SK-N-SH (cell line): ENCODE measurements at regions not wholly inside any gene's neighbourhood (a gene's known extent, or its start where the extent isn't known, plus 50 kb on each side); places are given as distances from the start of the nearest gene placed in this dataset.

Experiments
- CTCF ChIA-PET: fragments of 300-600, 350-600 bp; formaldehyde crosslinking; extraction: SDS; loops from one replicate; lab custom pipeline; 2021; lab: Yijun Ruan, JAX
- POLR2A ChIA-PET: fragments of 350-600 bp; sonication (Branson Sonifier 250); formaldehyde crosslinking; extraction: SDS; loops from one replicate; lab custom pipeline; 2020; ENCODE audit warnings: antibody characterized with exemption, inconsistent platforms; lab: Yijun Ruan, JAX
- DNase-seq: peaks from one replicate; pipeline ENCODE4 v3.0.0; 2012
- H2AFZ ChIP-seq: fragments of 200-600 bp; sonication (generic); 2 replicates; pipeline ENCODE4 v1.8.1; 2016; ENCODE audit warnings: antibody characterized with exemption, mild to moderate bottlenecking, low read depth
- H3F3A ChIP-seq: fragments of 200-600 bp; sonication (generic); replicated peaks from 2 replicates; pipeline ENCODE3; 2016; ENCODE audit warnings: antibody characterized with exemption, mild to moderate bottlenecking; ENCODE audit not compliant: insufficient read depth
- H3K27ac ChIP-seq, 2 experiments: fragments of 200-500 bp in 1 of 2; fragments of 200-600 bp in 1 of 2; sonication (Bioruptor generic) in 1 of 2; sonication (generic), shearing (Covaris generic) in 1 of 2; 2 replicates each; pipeline versions ENCODE4 v1.5.1 to v1.6.1; 2014 to 2016; ENCODE audit warnings: low read depth in 2 of 2, inconsistent platforms in 1 of 2, low read length in 1 of 2, mild to moderate bottlenecking in 1 of 2, mixed read lengths in 1 of 2
- H3K27me3 ChIP-seq: fragments of 200-600 bp; sonication (generic), shearing (Covaris generic); 2 replicates; pipeline ENCODE4 v1.6.1; 2016; ENCODE audit warnings: mixed run types; ENCODE audit not compliant: insufficient read depth
- H3K36me3 ChIP-seq, 2 experiments: fragments of 200-500 bp in 1 of 2; fragments of 200-600 bp in 1 of 2; sonication (Bioruptor generic) in 1 of 2; sonication (generic) in 1 of 2; replicated peaks in 1 of 2; 2 replicates each; pipeline versions ENCODE3 to v1.5.1; 2014 to 2016; ENCODE audit warnings: low read length in 1 of 2, mild to moderate bottlenecking in 1 of 2; ENCODE audit not compliant: insufficient read depth in 2 of 2, control insufficient read depth in 1 of 2
- H3K4me1 ChIP-seq, 2 experiments: fragments of 200-500 bp in 1 of 2; fragments of 200-600 bp in 1 of 2; sonication (Bioruptor generic) in 1 of 2; sonication (generic), shearing (Covaris generic) in 1 of 2; 2 replicates each; pipeline versions ENCODE4 v1.5.1 to v1.6.1; 2014 to 2016; ENCODE audit warnings: low read depth in 1 of 2, low read length in 1 of 2, mixed run types in 1 of 2; ENCODE audit not compliant: insufficient read depth in 2 of 2, control insufficient read depth in 1 of 2
- H3K4me2 ChIP-seq: fragments of 200-600 bp; sonication (generic), shearing (Covaris generic); 2 replicates; pipeline ENCODE4 v1.6.1; 2017; ENCODE audit warnings: mixed run types
- H3K4me3 ChIP-seq, 2 experiments: fragments of 200-500 bp in 1 of 2; fragments of 200-600 bp in 1 of 2; sonication (Bioruptor generic) in 1 of 2; sonication (generic), shearing (Covaris generic) in 1 of 2; 2 replicates each; pipeline versions ENCODE4 v1.5.1 to v1.8.1; 2014 to 2016; ENCODE audit warnings: low read depth in 2 of 2, inconsistent platforms in 1 of 2, low read length in 1 of 2, mild to moderate bottlenecking in 1 of 2, mixed read lengths in 1 of 2, moderate library complexity in 1 of 2
- H3K79me2 ChIP-seq: fragments of 200-600 bp; sonication (generic); 2 replicates; pipeline ENCODE4 v1.8.1; 2017; ENCODE audit warnings: mild to moderate bottlenecking; ENCODE audit not compliant: insufficient read depth
- H3K9ac ChIP-seq: fragments of 200-600 bp; sonication (generic); 2 replicates; pipeline ENCODE4 v1.6.1; 2017; ENCODE audit warnings: mixed run types
- H3K9me2 ChIP-seq: fragments of 200-600 bp; sonication (generic); 2 replicates; pipeline ENCODE4 v1.6.1; 2017; ENCODE audit warnings: mixed run types
- H3K9me3 ChIP-seq: fragments of 200-600 bp; sonication (generic); 2 replicates; pipeline ENCODE4 v1.6.1; 2017; ENCODE audit warnings: mixed run types, mild to moderate bottlenecking, moderate library complexity
- H4K20me1 ChIP-seq: fragments of 200-600 bp; sonication (generic); 2 replicates; pipeline ENCODE4 v1.6.1; 2017; ENCODE audit warnings: mild to moderate bottlenecking, mixed run types; ENCODE audit not compliant: insufficient read depth
- CHD2 ChIP-seq: fragments of 150-350 bp; IDR thresholded peaks from 2 replicates; pipeline ENCODE4 v1.6.1; 2018; ENCODE audit warnings: low read length; ENCODE audit not compliant: partially characterized antibody
- EP300 ChIP-seq, 2 experiments: IDR thresholded peaks; 2 replicates each; pipeline versions ENCODE4 v1.4.0 to v1.6.1; 2012; ENCODE audit warnings: borderline replicate concordance in 1 of 2, low read depth in 1 of 2, low read length in 1 of 2
- EZH2phosphoT487 ChIP-seq: fragments of 200-600 bp; sonication (generic); IDR thresholded peaks from 2 replicates; pipeline ENCODE4 v1.6.1; 2017; ENCODE audit warnings: low read depth, mixed run types, mild to moderate bottlenecking, antibody characterized with exemption, moderate library complexity, borderline replicate concordance
- FOXJ3 ChIP-seq: sonication (generic); formaldehyde crosslinking; IDR thresholded peaks from 2 replicates; pipeline ENCODE4 v1.5.1; 2020; ENCODE audit warnings: mild to moderate bottlenecking, missing genetic modification reagents
- FOXM1 ChIP-seq: IDR thresholded peaks from 2 replicates; pipeline ENCODE4 v1.4.0; 2012; ENCODE audit warnings: low read depth, mild to moderate bottlenecking
- GABPA ChIP-seq: IDR thresholded peaks from 2 replicates; pipeline ENCODE4 v1.4.0; 2012; ENCODE audit warnings: low read depth, mild to moderate bottlenecking
- GATA2 ChIP-seq: sonication (generic); formaldehyde crosslinking; IDR thresholded peaks from 2 replicates; pipeline ENCODE4 v1.5.0; 2020; ENCODE audit warnings: mild to moderate bottlenecking, missing genetic modification reagents
- MAX ChIP-seq: IDR thresholded peaks from 2 replicates; pipeline ENCODE4 v1.4.0; 2012; ENCODE audit warnings: low read depth
- NFIC ChIP-seq: IDR thresholded peaks from 2 replicates; pipeline ENCODE4 v1.4.0; 2012; ENCODE audit warnings: borderline replicate concordance
- NRF1 ChIP-seq: IDR thresholded peaks from 2 replicates; pipeline ENCODE4 v1.6.1; 2012; ENCODE audit warnings: low read depth, mild to moderate bottlenecking, low read length
- RAD21 ChIP-seq: IDR thresholded peaks from 2 replicates; pipeline ENCODE4 v1.6.1; 2012; ENCODE audit warnings: mild to moderate bottlenecking, low read length
- RCOR1 ChIP-seq: fragments of 150-350 bp; IDR thresholded peaks from 2 replicates; pipeline ENCODE4 v1.6.1; 2017; ENCODE audit warnings: antibody characterized with exemption, low read length
- RXRA ChIP-seq: IDR thresholded peaks from 2 replicates; pipeline ENCODE4 v1.4.0; 2012; ENCODE audit warnings: low read depth, mild to moderate bottlenecking, borderline replicate concordance
- SIN3A ChIP-seq: IDR thresholded peaks from 2 replicates; pipeline ENCODE4 v1.6.1; 2012; ENCODE audit warnings: low read depth, mild to moderate bottlenecking, low read length, moderate library complexity, borderline replicate concordance
- SMC3 ChIP-seq: IDR thresholded peaks from 2 replicates; pipeline ENCODE4 v1.6.1; 2012; ENCODE audit warnings: low read depth, low read length, improper control_type of control experiment
- TAF1 ChIP-seq: IDR thresholded peaks from 2 replicates; pipeline ENCODE4 v1.6.1; 2012; ENCODE audit warnings: low read depth, mild to moderate bottlenecking, low read length, moderate library complexity, borderline replicate concordance
- USF1 ChIP-seq: IDR thresholded peaks from 2 replicates; pipeline ENCODE4 v1.4.0; 2012; ENCODE audit warnings: low read depth, borderline replicate concordance
- YY1 ChIP-seq: IDR thresholded peaks from 2 replicates; pipeline ENCODE4 v1.4.0; 2012; ENCODE audit warnings: low read depth, mild to moderate bottlenecking
- WGBS: methylation state at CpG from one replicate; pipeline ENCODE4 v1.1.6; 2017; ENCODE audit warnings: low lambda C conversion rate; 5-methylcytosine and 5-hydroxymethylcytosine counted together
- TF ChIP-seq, protein P1 (sequence below): IDR thresholded peaks from 2 replicates; pipeline ENCODE4 v1.4.0; 2012; ENCODE audit warnings: low read depth, borderline replicate concordance

GRCh38 chr1:22210176-22210575, 67.3 kb upstream of the WNT4 start:
- TF ChIP-seq FOXM1 (no peak), FOXJ3 (CRISPR knock-in tag) (no peak), YY1 (no peak), CHD2 (no peak), SIN3A (no peak), TAF1 (no peak), GABPA (no peak), NRF1 (no peak), SMC3 (no peak), NFIC (no peak), RCOR1 (no peak), EZH2phosphoT487 (no peak), USF1 (no peak), MAX (no peak), EP300 (IDR thresholded peaks at IDR 0.05; ENCODE audit: borderline replicate concordance in 1 of 2, low read depth in 1 of 2, low read length in 1 of 2) (no peak), RXRA (no peak), RAD21 (no peak), GATA2 (CRISPR knock-in tag) (no peak)
- TF ChIP-seq, protein P1, sequence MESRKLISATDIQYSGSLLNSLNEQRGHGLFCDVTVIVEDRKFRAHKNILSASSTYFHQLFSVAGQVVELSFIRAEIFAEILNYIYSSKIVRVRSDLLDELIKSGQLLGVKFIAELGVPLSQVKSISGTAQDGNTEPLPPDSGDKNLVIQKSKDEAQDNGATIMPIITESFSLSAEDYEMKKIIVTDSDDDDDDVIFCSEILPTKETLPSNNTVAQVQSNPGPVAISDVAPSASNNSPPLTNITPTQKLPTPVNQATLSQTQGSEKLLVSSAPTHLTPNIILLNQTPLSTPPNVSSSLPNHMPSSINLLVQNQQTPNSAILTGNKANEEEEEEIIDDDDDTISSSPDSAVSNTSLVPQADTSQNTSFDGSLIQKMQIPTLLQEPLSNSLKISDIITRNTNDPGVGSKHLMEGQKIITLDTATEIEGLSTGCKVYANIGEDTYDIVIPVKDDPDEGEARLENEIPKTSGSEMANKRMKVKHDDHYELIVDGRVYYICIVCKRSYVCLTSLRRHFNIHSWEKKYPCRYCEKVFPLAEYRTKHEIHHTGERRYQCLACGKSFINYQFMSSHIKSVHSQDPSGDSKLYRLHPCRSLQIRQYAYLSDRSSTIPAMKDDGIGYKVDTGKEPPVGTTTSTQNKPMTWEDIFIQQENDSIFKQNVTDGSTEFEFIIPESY, result no peak
- H3K9me2 ChIP-seq, result no peaks in the 10 kb centered on the region
- H3K36me3 ChIP-seq, result no peaks in the 10 kb centered on the region
- H3K4me3 ChIP-seq, result no peak overlapping the region
- H3F3A ChIP-seq, result no peaks in the 10 kb centered on the region
- H3K4me1 ChIP-seq, result peaks cover 0 to 11% of the 10 kb centered on the region in 2 experiments; a peak in 1 of 4 replicates
- no peak overlapping the region for H3K27ac ChIP-seq
- ChIA-PET POLR2A (no interaction called here), CTCF (interaction anchor here (1.0 kb wide), 1 partner anchor 66 kb away, joined by 4 read pairs; no protein-coding TSS in a partner anchor)
- DNase-seq, result no peak
- no peaks in the 10 kb centered on the region for H4K20me1 ChIP-seq
- peaks cover 47% of the 10 kb centered on the region for H3K27me3 ChIP-seq
- no peaks in the 10 kb centered on the region for H3K9me3 ChIP-seq
- WGBS, result 72% methylated on average over 10 of the region's 12 CpGs
- H3K9ac ChIP-seq, result no peak overlapping the region
- no peak overlapping the region for H2AFZ ChIP-seq
- no peak overlapping the region for H3K4me2 ChIP-seq
- H3K79me2 ChIP-seq, result no peaks in the 10 kb centered on the region
